PC-9 (cell line): ENCODE measurements at regions not wholly inside any gene's neighbourhood (a gene's known extent, or its start where the extent isn't known, plus 50 kb on each side); places are given as distances from the start of the nearest gene placed in this dataset.
"Not testable (repeated sequence)": the region's sequence is repeated elsewhere in the genome, so short reads cannot be mapped to it uniquely, and the experiment has no call there.

Source experiments
- EZH2 ChIP-seq: fragments of 200-600 bp; sonication (generic); IDR thresholded peaks from 2 replicates; pipeline ENCODE4 v1.8.0; 2017; ENCODE audit warnings: antibody characterized with exemption, low read depth
- TF ChIP-seq, protein P1 (sequence below): fragments of 200-600 bp; sonication (generic); conservative IDR thresholded peaks from 2 replicates; pipeline ENCODE4 v1.6.1; 2017; ENCODE audit warnings: mixed run types, antibody characterized with exemption, mild to moderate bottlenecking, moderate library complexity

GRCh38 chr14:44450232-44450631 is 56.9 kb downstream of the FSCB start:
- TF ChIP-seq, protein P1, sequence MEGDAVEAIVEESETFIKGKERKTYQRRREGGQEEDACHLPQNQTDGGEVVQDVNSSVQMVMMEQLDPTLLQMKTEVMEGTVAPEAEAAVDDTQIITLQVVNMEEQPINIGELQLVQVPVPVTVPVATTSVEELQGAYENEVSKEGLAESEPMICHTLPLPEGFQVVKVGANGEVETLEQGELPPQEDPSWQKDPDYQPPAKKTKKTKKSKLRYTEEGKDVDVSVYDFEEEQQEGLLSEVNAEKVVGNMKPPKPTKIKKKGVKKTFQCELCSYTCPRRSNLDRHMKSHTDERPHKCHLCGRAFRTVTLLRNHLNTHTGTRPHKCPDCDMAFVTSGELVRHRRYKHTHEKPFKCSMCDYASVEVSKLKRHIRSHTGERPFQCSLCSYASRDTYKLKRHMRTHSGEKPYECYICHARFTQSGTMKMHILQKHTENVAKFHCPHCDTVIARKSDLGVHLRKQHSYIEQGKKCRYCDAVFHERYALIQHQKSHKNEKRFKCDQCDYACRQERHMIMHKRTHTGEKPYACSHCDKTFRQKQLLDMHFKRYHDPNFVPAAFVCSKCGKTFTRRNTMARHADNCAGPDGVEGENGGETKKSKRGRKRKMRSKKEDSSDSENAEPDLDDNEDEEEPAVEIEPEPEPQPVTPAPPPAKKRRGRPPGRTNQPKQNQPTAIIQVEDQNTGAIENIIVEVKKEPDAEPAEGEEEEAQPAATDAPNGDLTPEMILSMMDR: not testable (repeated sequence)
- TF ChIP-seq EZH2: not testable (repeated sequence)
